T-helper 17 cell (primary cell): ENCODE measurements at regions not wholly inside any gene's neighbourhood (a gene's known extent, or its start where the extent isn't known, plus 50 kb on each side); places are given as distances from the start of the nearest gene placed in this dataset.

Experiments
- ATAC-seq: fragments of 150-1000 bp; cut with Tn5 transposase; 2 replicates; pipeline ENCODE4 v1.10.0; 2021; ENCODE audit warnings: mild to moderate bottlenecking, moderate library complexity
- DNase-seq, 3 donors: peaks; one replicate each; pipeline versions ENCODE4 v3.0.0 to v3.0.0-alpha.2; 2020 to 2021
- H3K9me3 ChIP-seq: one replicate; pipeline ENCODE4 v1.7.0; 2013; ENCODE audit warnings: low read length, mild to moderate bottlenecking; ENCODE audit not compliant: control insufficient read depth, poor library complexity, severe bottlenecking
- H3K27ac Mint-ChIP-seq: one replicate; pipeline ENCODE4 v1.8.0; 2022; ENCODE audit warnings: mild to moderate bottlenecking, moderate library complexity, mixed read lengths
- H3K27me3 Mint-ChIP-seq: one replicate; pipeline ENCODE4 v1.8.0; 2022; ENCODE audit warnings: mixed read lengths
- H3K36me3 Mint-ChIP-seq: one replicate; pipeline ENCODE4 v1.8.0; 2022; ENCODE audit warnings: low read depth, mixed read lengths
- H3K4me1 Mint-ChIP-seq: one replicate; pipeline ENCODE4 v1.8.0; 2022; ENCODE audit warnings: mild to moderate bottlenecking, mixed read lengths
- H3K4me3 Mint-ChIP-seq: one replicate; pipeline ENCODE4 v1.8.0; 2022; ENCODE audit warnings: mild to moderate bottlenecking, moderate library complexity, mixed read lengths

- Mint-ChIP-seq H3K27me3 (no peaks in the 10 kb centered on the region), H3K27ac (no peak overlapping the region), H3K36me3 (no peaks in the 10 kb centered on the region), H3K4me3 (no peak overlapping the region), H3K4me1 (peaks cover 8% of the 10 kb centered on the region)
- DNase-seq: no peak
- no peak for ATAC-seq
- no peaks in the 10 kb centered on the region for H3K9me3 ChIP-seq
Observed at GRCh38 chr1:58836408-58836807, 52.6 kb upstream of the JUN start.

- Mint-ChIP-seq H3K27ac (peak overlapping the region; percentile 5), H3K36me3 (no peaks in the 10 kb centered on the region), H3K4me1 (peaks cover 13% of the 10 kb centered on the region), H3K4me3 (no peak overlapping the region), H3K27me3 (no peaks in the 10 kb centered on the region)
- DNase-seq (no peak), ATAC-seq (no peak)
- H3K9me3 ChIP-seq: no peaks in the 10 kb centered on the region
Observed at GRCh38 chr1:58837886-58838285, 54.0 kb upstream of the JUN start.

- H3K9me3 ChIP-seq: no peaks in the 10 kb centered on the region
- H3K4me3 Mint-ChIP-seq: no peak overlapping the region
- H3K27me3 Mint-ChIP-seq: no peaks in the 10 kb centered on the region
- H3K4me1 Mint-ChIP-seq: peaks cover 13% of the 10 kb centered on the region
- ATAC-seq: no peak
- no peaks in the 10 kb centered on the region for H3K36me3 Mint-ChIP-seq
- no peak overlapping the region for H3K27ac Mint-ChIP-seq
- no peak for DNase-seq
Observed at GRCh38 chr1:58839147-58839795, 55.4 kb upstream of the JUN start.

- Mint-ChIP-seq H3K27ac (no peak overlapping the region), H3K27me3 (no peaks in the 10 kb centered on the region), H3K36me3 (no peaks in the 10 kb centered on the region), H3K4me1 (peaks cover 13% of the 10 kb centered on the region), H3K4me3 (no peak overlapping the region)
- no peak for DNase-seq
- no peaks in the 10 kb centered on the region for H3K9me3 ChIP-seq
- ATAC-seq: no peak
Observed at GRCh38 chr1:58839846-58840835, 56.3 kb upstream of the JUN start.

GRCh38 chr1:58841455-58841854 is 57.6 kb upstream of the JUN start:
- peak; percentile 54 for ATAC-seq
- no peak overlapping the region for H3K27ac Mint-ChIP-seq
- DNase-seq: peak in 1 of 3 donors; percentile 9
- no peaks in the 10 kb centered on the region for H3K9me3 ChIP-seq
- H3K4me3 Mint-ChIP-seq: no peak overlapping the region
- H3K4me1 Mint-ChIP-seq: peaks cover 12% of the 10 kb centered on the region
- peaks cover 7% of the 10 kb centered on the region for H3K27me3 Mint-ChIP-seq
- no peaks in the 10 kb centered on the region for H3K36me3 Mint-ChIP-seq

- Mint-ChIP-seq H3K27ac (no peak overlapping the region), H3K27me3 (peaks cover 7% of the 10 kb centered on the region), H3K4me3 (no peak overlapping the region), H3K36me3 (no peaks in the 10 kb centered on the region), H3K4me1 (peaks cover 10% of the 10 kb centered on the region)
- H3K9me3 ChIP-seq: no peaks in the 10 kb centered on the region
- no peak for ATAC-seq
- DNase-seq: no peak
Observed at GRCh38 chr1:58842941-58843340, 59.1 kb upstream of the JUN start.

- Mint-ChIP-seq H3K36me3 (no peaks in the 10 kb centered on the region), H3K27ac (no peak overlapping the region), H3K27me3 (peaks cover 7% of the 10 kb centered on the region), H3K4me3 (no peak overlapping the region), H3K4me1 (peaks cover 10% of the 10 kb centered on the region)
- H3K9me3 ChIP-seq: no peaks in the 10 kb centered on the region
- ATAC-seq (no peak), DNase-seq (no peak)
Observed at GRCh38 chr1:58844176-58844575, 60.3 kb upstream of the JUN start.

- H3K27ac Mint-ChIP-seq: no peak overlapping the region
- peaks cover 10% of the 10 kb centered on the region for H3K4me1 Mint-ChIP-seq
- ATAC-seq: no peak
Observed at GRCh38 chr1:58845942-58846341, 62.1 kb upstream of the JUN start.

GRCh38 chr1:58848818-58849411 is 65.1 kb upstream of the JUN start:
- Mint-ChIP-seq H3K27ac (no peak overlapping the region), H3K4me1 (peaks cover 11% of the 10 kb centered on the region)

More at GRCh38 chr1:58845942-58846341, 62.1 kb upstream of the JUN start:
- H3K9me3 ChIP-seq: no peaks in the 10 kb centered on the region
- no peak for DNase-seq
- Mint-ChIP-seq H3K36me3 (no peaks in the 10 kb centered on the region), H3K27me3 (peaks cover 7% of the 10 kb centered on the region), H3K4me3 (no peak overlapping the region)

GRCh38 chr1:58849551-58849950 is 65.7 kb upstream of the JUN start:
- DNase-seq (no peak), ATAC-seq (no peak)
- H3K9me3 ChIP-seq: no peaks in the 10 kb centered on the region
- Mint-ChIP-seq H3K27me3 (peaks cover 21% of the 10 kb centered on the region), H3K4me3 (no peak overlapping the region), H3K27ac (no peak overlapping the region), H3K36me3 (no peaks in the 10 kb centered on the region), H3K4me1 (peaks cover 13% of the 10 kb centered on the region)

More at GRCh38 chr1:58848818-58849411, 65.1 kb upstream of the JUN start:
- ATAC-seq (no peak), DNase-seq (no peak)
- H3K9me3 ChIP-seq: no peaks in the 10 kb centered on the region
- H3K36me3 Mint-ChIP-seq: no peaks in the 10 kb centered on the region
- H3K27me3 Mint-ChIP-seq: peaks cover 21% of the 10 kb centered on the region
- no peak overlapping the region for H3K4me3 Mint-ChIP-seq

- DNase-seq: no peak
- ATAC-seq: no peak
- H3K9me3 ChIP-seq: no peaks in the 10 kb centered on the region
- H3K27ac Mint-ChIP-seq: no peak overlapping the region
- peaks cover 21% of the 10 kb centered on the region for H3K27me3 Mint-ChIP-seq
- peaks cover 15% of the 10 kb centered on the region for H3K4me1 Mint-ChIP-seq
- no peak overlapping the region for H3K4me3 Mint-ChIP-seq
- H3K36me3 Mint-ChIP-seq: no peaks in the 10 kb centered on the region
Observed at GRCh38 chr1:58850636-58851035, 66.8 kb upstream of the JUN start.

- Mint-ChIP-seq H3K36me3 (no peaks in the 10 kb centered on the region), H3K4me3 (no peak overlapping the region), H3K4me1 (peaks cover 19% of the 10 kb centered on the region), H3K27me3 (peaks cover 14% of the 10 kb centered on the region), H3K27ac (no peak overlapping the region)
- DNase-seq (no peak), ATAC-seq (no peak)
- no peaks in the 10 kb centered on the region for H3K9me3 ChIP-seq
Observed at GRCh38 chr1:58852731-58853485, 69.1 kb upstream of the JUN start.

- H3K27ac Mint-ChIP-seq: peak overlapping the region; percentile 63
- H3K4me1 Mint-ChIP-seq: peaks cover 28% of the 10 kb centered on the region
- ATAC-seq: no peak
Observed at GRCh38 chr1:58854576-58854975, 70.7 kb upstream of the JUN start.

More at GRCh38 chr1:58854576-58854975, 70.7 kb upstream of the JUN start:
- no peaks in the 10 kb centered on the region for H3K36me3 Mint-ChIP-seq
- no peaks in the 10 kb centered on the region for H3K9me3 ChIP-seq
- H3K4me3 Mint-ChIP-seq: no peak overlapping the region
- peaks cover 14% of the 10 kb centered on the region for H3K27me3 Mint-ChIP-seq
- no peak for DNase-seq
